CD8-positive, alpha-beta memory T cell (primary cell): ENCODE measurements at regions not wholly inside any gene's neighbourhood (a gene's known extent, or its start where the extent isn't known, plus 50 kb on each side); places are given as distances from the start of the nearest gene placed in this dataset.

Source experiments
- CTCF ChIA-PET: fragments of 350-600 bp; sonication (Branson Sonifier 250); formaldehyde crosslinking; loops from one replicate; lab custom pipeline; 2021; ENCODE audit warnings: antibody characterized with exemption; lab: Charles Lee
- POLR2A ChIA-PET: fragments of 350-600 bp; sonication (Branson Sonifier 250); formaldehyde crosslinking; loops from one replicate; lab custom pipeline; 2021; ENCODE audit warnings: antibody characterized with exemption; lab: Charles Lee
- DNase-seq, 5 donors: peaks; one replicate each; pipeline versions ENCODE4 v3.0.0 to v3.0.0-alpha.2; 2020 to 2022; ENCODE audit warnings: mixed read lengths in 1 of 5
- H3K27ac ChIP-seq: one replicate; pipeline ENCODE4 v1.7.0; 2013; ENCODE audit warnings: low read depth, mild to moderate bottlenecking, low read length, moderate library complexity
- H3K27me3 ChIP-seq: 2 replicates; pipeline ENCODE4 v1.7.0; 2013; ENCODE audit warnings: low read length, mild to moderate bottlenecking; ENCODE audit not compliant: insufficient read depth, poor library complexity, severe bottlenecking
- H3K36me3 ChIP-seq: 2 replicates; pipeline ENCODE4 v1.7.0; 2013; ENCODE audit warnings: mild to moderate bottlenecking, low read length, moderate library complexity; ENCODE audit not compliant: insufficient read depth
- H3K4me1 ChIP-seq: 2 replicates; pipeline ENCODE4 v1.7.0; 2013; ENCODE audit warnings: mild to moderate bottlenecking, low read length, moderate library complexity; ENCODE audit not compliant: insufficient read depth
- H3K4me3 ChIP-seq: 2 replicates; pipeline ENCODE4 v1.7.0; 2013; ENCODE audit warnings: mild to moderate bottlenecking, low read length
- H3K9me3 ChIP-seq: 2 replicates; pipeline ENCODE4 v1.7.0; 2013; ENCODE audit warnings: mild to moderate bottlenecking, low read length
- H3K27ac Mint-ChIP-seq, 8 donors: one replicate each; pipeline ENCODE4 v1.8.0; 2020 to 2021; ENCODE audit warnings: mixed read lengths in 8 of 8, mild to moderate bottlenecking in 6 of 8, inconsistent platforms in 3 of 8, moderate library complexity in 3 of 8
- H3K27me3 Mint-ChIP-seq, 2 donors: one replicate each; pipeline ENCODE4 v1.8.0; 2020 to 2021; ENCODE audit warnings: mixed read lengths in 2 of 2, mild to moderate bottlenecking in 1 of 2, moderate library complexity in 1 of 2
- H3K36me3 Mint-ChIP-seq, 3 donors: one replicate each; pipeline ENCODE4 v1.8.0; 2020 to 2021; ENCODE audit warnings: mixed read lengths in 3 of 3, inconsistent platforms in 1 of 3, mild to moderate bottlenecking in 1 of 3
- H3K4me1 Mint-ChIP-seq, 3 donors: one replicate each; pipeline ENCODE4 v1.8.0; 2020 to 2021; ENCODE audit warnings: mixed read lengths in 3 of 3, inconsistent platforms in 1 of 3, mild to moderate bottlenecking in 1 of 3
- H3K4me3 Mint-ChIP-seq, 7 donors: one replicate each; pipeline ENCODE4 v1.8.0; 2020 to 2021; ENCODE audit warnings: mixed read lengths in 7 of 7, mild to moderate bottlenecking in 6 of 7, moderate library complexity in 4 of 7, inconsistent platforms in 2 of 7
- H3K9me3 Mint-ChIP-seq, 5 donors: one replicate each; pipeline ENCODE4 v1.8.0; 2020 to 2022; ENCODE audit warnings: mixed read lengths in 5 of 5, mild to moderate bottlenecking in 3 of 5, moderate library complexity in 2 of 5, inconsistent platforms in 1 of 5

GRCh38 chr12:38384816-38385378 lies 68.3 kb downstream of the ALG10B start:
- Histone ChIP-seq H3K36me3 (no peaks in the 10 kb centered on the region), H3K27ac (no peak overlapping the region), H3K4me3 (no peak overlapping the region), H3K27me3 (no peaks in the 10 kb centered on the region), H3K9me3 (no peaks in the 10 kb centered on the region), H3K4me1 (no peaks in the 10 kb centered on the region)
- Mint-ChIP-seq H3K9me3 (peaks cover 12 to 34% (median 20%) of the 10 kb centered on the region in 5 donors), H3K36me3 (no peaks in the 10 kb centered on the region), H3K27ac (no peak overlapping the region), H3K4me1 (no peaks in the 10 kb centered on the region), H3K27me3 (peaks cover 4 to 7% of the 10 kb centered on the region in 2 donors), H3K4me3 (no peak overlapping the region)
- ChIA-PET POLR2A (no interaction called here), CTCF (interaction anchor here (0.7 kb wide), 1 partner anchor 521 kb away, joined by 3 read pairs; no protein-coding TSS in a partner anchor)
- no peak for DNase-seq

DNA sequence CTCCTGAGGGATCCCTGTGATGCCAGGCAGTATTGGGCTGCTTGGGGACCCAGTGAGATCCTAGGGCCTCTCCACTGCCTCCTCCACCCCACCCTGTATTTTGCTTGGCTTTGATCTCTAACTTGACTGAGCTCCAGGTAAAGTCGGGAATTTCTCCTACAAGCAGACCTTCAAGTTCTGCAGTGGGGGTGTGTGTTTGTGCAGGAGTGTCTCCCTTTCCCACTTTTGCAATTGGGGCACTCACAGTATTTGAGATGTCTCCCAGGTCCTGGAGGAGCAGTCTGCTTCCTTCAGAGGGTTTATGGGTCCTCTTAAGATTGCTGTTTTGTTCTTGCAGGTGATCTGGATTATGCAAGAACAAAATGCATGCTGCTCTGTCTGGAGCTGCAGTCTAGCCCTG lies 68.9 kb downstream of the ALG10B start:
- Histone ChIP-seq H3K9me3 (no peaks in the 10 kb centered on the region), H3K4me3 (no peak overlapping the region), H3K4me1 (no peaks in the 10 kb centered on the region), H3K36me3 (no peaks in the 10 kb centered on the region), H3K27me3 (no peaks in the 10 kb centered on the region), H3K27ac (no peak overlapping the region)
- H3K9me3 Mint-ChIP-seq = peaks cover 11 to 34% (median 20%) of the 10 kb centered on the region in 5 donors
- DNase-seq = no peak
- no peak overlapping the region for H3K4me3 Mint-ChIP-seq
- no peaks in the 10 kb centered on the region for H3K4me1 Mint-ChIP-seq
- ChIA-PET CTCF (no interaction called here), POLR2A (no interaction called here)
- H3K27me3 Mint-ChIP-seq = peaks cover 4 to 7% of the 10 kb centered on the region in 2 donors
- H3K36me3 Mint-ChIP-seq = no peaks in the 10 kb centered on the region
- no peak overlapping the region for H3K27ac Mint-ChIP-seq

- no peak for DNase-seq
Measured at GRCh38 chr12:38386205-38386985, 69.8 kb downstream of the ALG10B start.

GRCh38 chr12:38389614-38390013 lies 73.0 kb downstream of the ALG10B start:
- no peak overlapping the region for H3K4me3 Mint-ChIP-seq
- Histone ChIP-seq H3K27ac (no peak overlapping the region), H3K27me3 (no peaks in the 10 kb centered on the region), H3K4me3 (no peak overlapping the region), H3K9me3 (no peaks in the 10 kb centered on the region), H3K4me1 (no peaks in the 10 kb centered on the region), H3K36me3 (no peaks in the 10 kb centered on the region)
- CTCF ChIA-PET = no interaction called here
- no peaks in the 10 kb centered on the region for H3K36me3 Mint-ChIP-seq
- DNase-seq = no peak
- no peaks in the 10 kb centered on the region for H3K4me1 Mint-ChIP-seq
- POLR2A ChIA-PET = no interaction called here
- H3K9me3 Mint-ChIP-seq = peaks cover 2 to 16% (median 3%) of the 10 kb centered on the region in 5 donors
- no peak overlapping the region for H3K27ac Mint-ChIP-seq
- H3K27me3 Mint-ChIP-seq = no peaks in the 10 kb centered on the region

More at GRCh38 chr12:38386205-38386985, 69.8 kb downstream of the ALG10B start:
- H3K27ac ChIP-seq = no peak overlapping the region
- Mint-ChIP-seq H3K4me3 (no peak overlapping the region), H3K27ac (no peak overlapping the region), H3K4me1 (no peaks in the 10 kb centered on the region), H3K9me3 (peaks cover 9 to 32% (median 18%) of the 10 kb centered on the region in 5 donors), H3K36me3 (no peaks in the 10 kb centered on the region), H3K27me3 (peaks cover 2 to 7% of the 10 kb centered on the region in 2 donors)
- no peaks in the 10 kb centered on the region for H3K36me3 ChIP-seq
- ChIA-PET CTCF (no interaction called here), POLR2A (no interaction called here)
- no peak overlapping the region for H3K4me3 ChIP-seq
- no peaks in the 10 kb centered on the region for H3K9me3 ChIP-seq
- no peaks in the 10 kb centered on the region for H3K4me1 ChIP-seq
- H3K27me3 ChIP-seq = no peaks in the 10 kb centered on the region

DNA sequence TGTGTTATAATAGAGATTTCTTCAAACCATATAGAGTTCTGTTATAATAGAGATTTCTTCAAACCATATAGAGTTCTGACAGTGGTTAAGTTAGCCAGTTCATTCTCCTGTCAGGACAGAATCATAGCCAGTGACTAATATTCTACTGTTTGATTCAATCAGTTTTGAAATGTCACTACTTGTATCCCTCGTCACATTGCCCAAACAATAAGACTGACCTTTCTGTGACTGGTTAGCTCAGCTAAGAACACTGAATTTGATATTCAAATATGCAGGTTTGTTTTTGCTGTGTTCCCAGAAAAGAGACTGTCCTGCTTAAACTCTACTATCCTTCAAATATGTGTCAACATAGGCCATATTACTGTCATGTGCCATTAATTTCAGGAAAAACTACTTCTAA lies 74.4 kb downstream of the ALG10B start:
- H3K9me3 Mint-ChIP-seq = peaks cover 0 to 19% (median 3%) of the 10 kb centered on the region in 5 donors
- Histone ChIP-seq H3K27me3 (no peaks in the 10 kb centered on the region), H3K4me3 (no peak overlapping the region), H3K36me3 (no peaks in the 10 kb centered on the region), H3K27ac (no peak overlapping the region), H3K9me3 (no peaks in the 10 kb centered on the region), H3K4me1 (no peaks in the 10 kb centered on the region)
- H3K27ac Mint-ChIP-seq = no peak overlapping the region
- no peak for DNase-seq
- H3K4me3 Mint-ChIP-seq = no peak overlapping the region
- no peaks in the 10 kb centered on the region for H3K36me3 Mint-ChIP-seq
- ChIA-PET CTCF (no interaction called here), POLR2A (no interaction called here)
- H3K4me1 Mint-ChIP-seq = no peaks in the 10 kb centered on the region
- no peaks in the 10 kb centered on the region for H3K27me3 Mint-ChIP-seq

DNA sequence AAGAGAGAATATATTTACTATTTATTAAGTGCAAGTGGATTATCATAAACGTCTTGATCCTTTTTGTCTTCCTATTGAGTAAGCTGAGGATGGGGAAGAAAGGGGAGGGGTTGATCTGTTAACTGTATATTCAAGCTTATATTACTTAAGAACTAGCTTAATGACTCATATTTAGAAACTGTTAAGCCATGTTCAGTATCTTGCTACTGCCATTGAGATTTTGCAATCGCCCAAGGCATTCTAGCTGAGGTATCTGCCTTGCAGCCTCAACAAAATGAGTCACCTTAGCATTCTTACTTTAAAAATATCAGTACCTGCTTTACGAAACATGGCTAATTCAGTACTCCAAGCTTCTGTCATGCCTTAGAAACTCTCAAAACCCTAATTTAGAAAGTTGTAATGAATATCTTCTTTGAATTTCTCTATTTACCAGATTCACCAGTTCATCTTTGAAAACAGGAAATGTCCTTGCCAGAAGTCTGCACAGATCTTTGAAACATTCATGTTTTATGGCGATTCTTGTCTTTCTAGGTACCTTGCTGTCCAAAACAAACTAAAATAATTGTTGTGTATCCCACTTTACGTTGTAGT lies 76.1 kb downstream of the ALG10B start:
- peaks cover 0 to 27% (median 4%) of the 10 kb centered on the region in 5 donors for H3K9me3 Mint-ChIP-seq
- Histone ChIP-seq H3K36me3 (no peaks in the 10 kb centered on the region), H3K4me3 (no peak overlapping the region), H3K4me1 (no peaks in the 10 kb centered on the region), H3K27me3 (no peaks in the 10 kb centered on the region), H3K9me3 (no peaks in the 10 kb centered on the region), H3K27ac (no peak overlapping the region)
- no peaks in the 10 kb centered on the region for H3K4me1 Mint-ChIP-seq
- DNase-seq = no peak
- no peak overlapping the region for H3K27ac Mint-ChIP-seq
- ChIA-PET CTCF (no interaction called here), POLR2A (no interaction called here)
- no peaks in the 10 kb centered on the region for H3K27me3 Mint-ChIP-seq
- H3K4me3 Mint-ChIP-seq = no peak overlapping the region
- no peaks in the 10 kb centered on the region for H3K36me3 Mint-ChIP-seq

DNA sequence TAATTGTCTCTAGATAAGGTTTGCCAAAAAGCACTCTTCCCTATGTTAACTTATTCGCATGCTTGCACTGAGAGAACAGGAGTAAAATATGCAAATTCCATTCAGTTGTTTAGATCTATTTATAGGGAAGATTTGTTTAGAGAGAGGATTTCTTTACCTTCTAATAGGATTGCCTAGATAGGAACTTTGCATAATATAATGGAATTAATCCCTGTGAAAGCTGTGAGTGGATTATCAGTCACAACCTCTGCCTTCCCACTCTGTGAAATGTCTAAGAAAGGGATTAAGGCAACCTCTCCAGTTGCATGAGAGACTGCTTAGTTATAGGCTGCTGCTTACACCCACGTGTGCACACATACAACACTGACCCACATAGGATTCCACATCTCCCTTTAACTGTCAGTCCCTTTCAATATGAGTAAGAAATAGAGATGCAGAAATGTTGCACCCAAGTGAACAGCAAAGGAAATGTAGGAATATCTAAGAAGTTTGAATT lies 83.2 kb downstream of the ALG10B start:
- H3K36me3 ChIP-seq = no peaks in the 10 kb centered on the region
- Mint-ChIP-seq H3K4me3 (no peak overlapping the region), H3K36me3 (no peaks in the 10 kb centered on the region), H3K9me3 (peaks cover 3 to 22% (median 8%) of the 10 kb centered on the region in 5 donors), H3K27me3 (no peaks in the 10 kb centered on the region), H3K4me1 (no peaks in the 10 kb centered on the region), H3K27ac (no peak overlapping the region)
- H3K9me3 ChIP-seq = no peaks in the 10 kb centered on the region
- no peaks in the 10 kb centered on the region for H3K4me1 ChIP-seq
- ChIA-PET POLR2A (no interaction called here), CTCF (no interaction called here)
- no peak overlapping the region for H3K4me3 ChIP-seq
- H3K27me3 ChIP-seq = no peaks in the 10 kb centered on the region
- H3K27ac ChIP-seq = no peak overlapping the region
- no peak for DNase-seq

- no peak overlapping the region for H3K27ac Mint-ChIP-seq
- ChIA-PET POLR2A (no interaction called here), CTCF (no interaction called here)
- no peak overlapping the region for H3K4me3 Mint-ChIP-seq
- H3K27me3 Mint-ChIP-seq = no peaks in the 10 kb centered on the region
- H3K4me1 ChIP-seq = no peaks in the 10 kb centered on the region
- peaks cover under 1 to 16% (median 9%) of the 10 kb centered on the region in 5 donors for H3K9me3 Mint-ChIP-seq
- no peaks in the 10 kb centered on the region for H3K36me3 ChIP-seq
- no peaks in the 10 kb centered on the region for H3K27me3 ChIP-seq
- no peak overlapping the region for H3K27ac ChIP-seq
- no peaks in the 10 kb centered on the region for H3K4me1 Mint-ChIP-seq
- no peak overlapping the region for H3K4me3 ChIP-seq
- DNase-seq = no peak
- H3K9me3 ChIP-seq = no peaks in the 10 kb centered on the region
- no peaks in the 10 kb centered on the region for H3K36me3 Mint-ChIP-seq
Measured at GRCh38 chr12:38402811-38403210, 86.2 kb downstream of the ALG10B start.
